ENCODE measurements at regions not wholly inside any gene's neighbourhood (a gene's known extent, or its start where the extent isn't known, plus 50 kb on each side); places are given as distances from the start of the nearest gene placed in this dataset.

GRCh38 chr17:77708049-77708448, 250.5 kb upstream of the TNRC6C start:
- TF ChIP-seq, protein P1, sequence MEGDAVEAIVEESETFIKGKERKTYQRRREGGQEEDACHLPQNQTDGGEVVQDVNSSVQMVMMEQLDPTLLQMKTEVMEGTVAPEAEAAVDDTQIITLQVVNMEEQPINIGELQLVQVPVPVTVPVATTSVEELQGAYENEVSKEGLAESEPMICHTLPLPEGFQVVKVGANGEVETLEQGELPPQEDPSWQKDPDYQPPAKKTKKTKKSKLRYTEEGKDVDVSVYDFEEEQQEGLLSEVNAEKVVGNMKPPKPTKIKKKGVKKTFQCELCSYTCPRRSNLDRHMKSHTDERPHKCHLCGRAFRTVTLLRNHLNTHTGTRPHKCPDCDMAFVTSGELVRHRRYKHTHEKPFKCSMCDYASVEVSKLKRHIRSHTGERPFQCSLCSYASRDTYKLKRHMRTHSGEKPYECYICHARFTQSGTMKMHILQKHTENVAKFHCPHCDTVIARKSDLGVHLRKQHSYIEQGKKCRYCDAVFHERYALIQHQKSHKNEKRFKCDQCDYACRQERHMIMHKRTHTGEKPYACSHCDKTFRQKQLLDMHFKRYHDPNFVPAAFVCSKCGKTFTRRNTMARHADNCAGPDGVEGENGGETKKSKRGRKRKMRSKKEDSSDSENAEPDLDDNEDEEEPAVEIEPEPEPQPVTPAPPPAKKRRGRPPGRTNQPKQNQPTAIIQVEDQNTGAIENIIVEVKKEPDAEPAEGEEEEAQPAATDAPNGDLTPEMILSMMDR (IDR thresholded peaks at IDR 0.05) = no peak
- TF ChIP-seq POLR2A (IDR thresholded peaks at IDR 0.05) (no peak), EP300 (IDR thresholded peaks at IDR 0.05) (no peak)
